GM21367 (cell line): ENCODE measurements at regions not wholly inside any gene's neighbourhood (a gene's known extent, or its start where the extent isn't known, plus 50 kb on each side); places are given as distances from the start of the nearest gene placed in this dataset.
"Not testable (repeated sequence)": the region's sequence is repeated elsewhere in the genome, so short reads cannot be mapped to it uniquely, and the experiment has no call there.

Source experiments
- ATAC-seq: cut with Tn5 transposase; IDR thresholded peaks from one replicate; pipeline ENCODE4 v1.9.1; 2021; ENCODE audit not compliant: unreplicated experiment

- no peak for ATAC-seq
Measured at GRCh38 chr12:60644076-60644475, 1048.2 kb downstream of the SLC16A7 start.

DNA sequence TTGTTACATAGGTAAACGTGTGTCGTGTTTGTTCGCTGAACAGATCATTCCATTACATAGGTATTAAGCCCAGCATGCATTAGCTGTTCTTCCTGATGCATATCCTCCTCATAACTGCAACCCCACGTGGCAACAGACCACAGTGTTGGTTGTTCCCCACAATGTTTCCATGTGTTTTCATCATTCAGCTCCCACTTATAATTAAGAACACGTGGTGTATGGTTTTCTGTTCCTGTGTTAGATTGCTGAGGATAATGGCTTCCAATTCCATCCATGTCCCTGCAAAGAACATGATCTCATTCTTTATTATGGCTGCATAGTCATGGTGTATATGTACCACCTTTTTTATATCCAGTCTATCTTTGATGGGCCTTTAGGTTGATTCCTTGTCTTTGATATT is 1071.1 kb downstream of the SLC16A7 start:
- no peak for ATAC-seq

DNA sequence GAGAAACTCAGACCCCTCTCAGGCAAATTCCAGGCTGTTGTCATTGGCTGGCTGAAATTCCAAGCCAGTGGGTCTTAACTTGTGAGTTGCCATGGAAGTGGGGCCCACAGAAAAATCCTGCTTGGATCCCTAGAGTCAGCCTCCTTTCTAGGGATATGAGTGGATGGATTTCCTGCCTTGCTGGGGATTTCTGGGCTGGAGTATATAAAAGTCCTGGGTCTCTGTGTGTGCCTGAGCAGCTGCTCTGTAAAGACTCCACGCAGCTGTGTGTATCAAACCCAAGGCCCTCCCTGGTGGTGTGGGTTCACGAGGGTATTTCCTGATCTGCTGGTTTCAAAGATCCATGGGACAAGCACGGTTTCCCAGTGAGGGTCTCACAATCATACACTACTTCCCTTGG is 1077.1 kb downstream of the SLC16A7 start:
- ATAC-seq: no peak

- ATAC-seq: no peak
Measured at GRCh38 chr12:60684988-60685655, 1089.3 kb downstream of the SLC16A7 start.

DNA sequence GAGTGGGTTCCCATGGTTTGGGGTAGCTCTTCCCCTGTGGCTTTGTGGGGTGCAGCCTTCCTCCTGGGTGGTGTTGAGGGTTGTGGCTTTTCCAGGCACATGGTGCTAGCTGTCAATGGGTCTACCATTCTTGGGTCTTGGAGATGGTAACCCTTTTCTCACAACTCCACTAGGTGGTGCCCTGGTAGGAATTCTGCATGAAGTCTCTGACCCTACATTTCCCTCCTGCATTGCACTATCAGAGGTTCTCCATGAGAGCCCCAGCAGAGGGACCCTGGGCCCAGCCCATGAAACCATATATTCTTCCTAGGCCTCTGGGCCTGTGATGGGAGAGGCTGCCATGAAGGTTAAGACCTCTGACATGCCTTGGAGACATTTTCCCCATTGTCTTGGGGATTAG is 1093.3 kb downstream of the SLC16A7 start:
- ATAC-seq: no peak

- no peak for ATAC-seq
Measured at GRCh38 chr12:60693019-60693626, 1097.3 kb downstream of the SLC16A7 start.

- no peak for ATAC-seq
Measured at GRCh38 chr12:60704171-60704914, 1108.5 kb downstream of the SLC16A7 start.

DNA sequence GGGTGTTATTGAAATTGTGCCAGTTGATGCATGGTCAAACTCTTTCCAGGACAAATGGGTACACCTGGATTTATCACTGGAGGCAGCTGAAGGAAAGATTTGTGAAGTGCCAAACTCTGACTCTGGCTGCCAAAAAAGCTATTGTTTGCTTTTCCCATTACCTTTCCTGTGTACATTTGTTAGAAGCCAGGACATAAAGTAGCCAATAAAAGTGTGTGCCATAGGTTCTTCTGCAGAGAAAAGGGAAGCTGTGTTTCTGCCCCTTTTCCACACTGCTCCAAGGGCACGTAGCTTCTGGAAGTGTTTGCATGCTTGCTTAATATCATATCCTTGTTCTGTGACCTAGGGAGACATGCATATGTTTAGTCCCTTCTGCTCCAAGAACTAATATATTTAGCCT is 1114.4 kb downstream of the SLC16A7 start:
- no peak for ATAC-seq

GRCh38 chr12:60714141-60714900 is 1118.5 kb downstream of the SLC16A7 start:
- ATAC-seq: no peak

DNA sequence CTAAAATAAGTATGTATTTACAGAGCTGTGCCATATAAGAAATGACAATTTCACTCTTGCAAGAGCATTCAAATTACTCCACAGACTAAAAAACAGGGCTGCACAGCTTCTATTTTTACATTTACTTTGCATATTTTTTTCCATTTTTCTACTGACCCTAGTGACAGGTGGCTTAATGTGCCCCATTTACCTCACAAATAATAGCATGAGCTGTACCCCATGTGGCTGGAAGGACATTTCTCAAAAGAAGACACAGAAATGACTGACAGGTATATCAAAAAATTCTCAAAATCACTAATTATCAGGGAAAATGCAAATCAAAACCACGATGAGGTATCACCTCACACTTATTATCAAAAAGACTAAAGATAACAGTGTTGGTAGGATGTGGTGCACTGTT is 1128.6 kb downstream of the SLC16A7 start:
- no peak for ATAC-seq

DNA sequence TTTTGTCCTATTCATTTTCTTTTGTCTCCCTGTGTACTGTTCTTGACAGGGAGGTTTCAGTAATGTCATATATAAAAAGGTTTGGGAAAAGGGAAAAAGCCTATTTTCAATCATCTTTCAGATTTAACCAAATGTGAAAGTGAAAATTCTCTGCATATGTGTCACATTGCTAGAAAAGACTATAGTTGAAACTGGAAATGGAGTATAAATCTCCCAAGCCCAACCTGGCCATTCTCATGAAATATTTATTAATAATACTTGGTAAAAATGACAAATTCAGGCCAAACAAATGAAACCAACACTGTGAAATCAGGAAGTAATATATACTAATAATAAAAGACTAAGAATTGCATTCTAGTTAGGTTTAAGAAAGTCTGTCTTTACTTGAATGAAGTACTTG is 1129.2 kb downstream of the SLC16A7 start:
- ATAC-seq: no peak

- ATAC-seq: peak; percentile 84
Measured at GRCh38 chr12:60752589-60752988, 1156.8 kb downstream of the SLC16A7 start.

DNA sequence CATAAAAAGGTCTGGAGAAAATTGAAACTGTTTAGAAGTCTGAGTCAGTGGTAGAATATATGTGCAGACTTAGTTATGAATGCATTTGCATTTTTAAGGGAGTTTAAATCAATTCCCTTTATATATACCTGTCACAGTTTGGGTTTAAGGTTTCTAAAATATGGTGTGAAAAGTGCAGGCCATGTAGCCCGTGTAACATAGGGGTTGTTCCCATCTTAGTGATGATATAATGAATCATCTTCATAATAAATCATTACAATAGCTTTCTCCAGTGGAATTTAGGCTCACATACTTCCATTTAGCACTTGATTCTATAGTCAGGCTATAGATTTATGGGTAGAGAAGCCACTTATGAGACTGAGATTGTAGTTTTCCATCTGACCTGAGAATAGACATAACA is 1162.4 kb downstream of the SLC16A7 start:
- ATAC-seq: no peak

DNA sequence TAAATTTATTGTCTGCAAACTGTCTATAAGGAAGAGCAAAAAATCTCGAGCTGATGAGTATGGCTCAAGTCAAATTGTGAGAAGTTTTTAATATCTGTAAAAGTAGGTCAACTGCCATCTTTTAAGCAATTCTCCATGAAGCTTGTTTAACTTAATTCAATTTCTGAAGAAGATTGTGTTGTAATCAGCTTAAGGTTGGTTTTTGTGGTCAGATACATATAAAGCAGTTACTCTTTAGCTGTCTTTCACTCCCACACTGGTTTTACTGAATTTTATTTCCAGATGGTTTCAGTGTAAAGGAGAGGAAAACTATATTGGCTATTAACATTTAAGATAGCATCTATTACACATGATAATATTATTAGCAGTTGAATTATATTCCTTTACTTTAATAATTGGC is 1165.1 kb downstream of the SLC16A7 start:
- no peak for ATAC-seq

- ATAC-seq: not testable (repeated sequence)
Measured at GRCh38 chr12:60801166-60801565, 1205.3 kb downstream of the SLC16A7 start.

GRCh38 chr12:60803147-60803546 is 1207.3 kb downstream of the SLC16A7 start:
- no peak for ATAC-seq

DNA sequence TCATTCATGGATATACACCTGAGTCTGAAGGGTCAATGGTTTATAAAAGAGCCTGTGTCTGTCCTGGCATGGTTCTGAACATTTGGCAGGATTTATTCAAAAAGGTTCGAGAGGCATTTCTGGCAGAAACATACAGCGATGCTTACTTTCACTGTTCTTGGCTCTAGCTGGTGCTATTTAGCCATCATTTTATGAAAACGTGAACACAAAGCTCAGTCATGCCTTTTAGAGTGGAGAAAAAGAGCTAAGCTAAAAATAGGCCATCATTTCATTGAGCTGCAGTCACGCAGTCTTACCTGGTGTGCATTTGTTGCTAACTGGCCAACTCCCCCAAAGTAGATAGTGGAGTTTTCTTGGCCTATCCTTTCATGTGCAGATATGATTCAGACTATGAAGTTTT is 1209.5 kb downstream of the SLC16A7 start:
- no peak for ATAC-seq

GRCh38 chr12:60819794-60820193 is 1224.0 kb downstream of the SLC16A7 start:
- no peak for ATAC-seq

DNA sequence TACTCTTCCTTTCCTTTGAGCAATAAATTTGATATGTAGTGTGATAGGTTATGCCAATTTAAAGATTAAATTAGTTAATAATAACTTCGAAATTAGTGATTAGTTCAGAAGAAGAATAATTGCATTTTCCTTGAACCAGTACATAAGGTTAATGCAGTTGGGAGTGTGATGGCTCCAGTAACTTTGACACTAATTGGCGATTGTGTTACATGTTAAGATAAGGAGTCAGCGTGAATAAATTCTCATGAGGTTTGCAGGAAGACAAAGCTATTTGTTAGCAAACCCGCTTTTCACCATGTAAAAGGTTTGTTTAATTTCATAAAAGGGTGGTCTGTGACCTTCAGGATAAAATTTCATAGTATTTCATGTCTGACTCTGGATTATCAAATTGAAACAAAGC is 1226.8 kb downstream of the SLC16A7 start:
- ATAC-seq: no peak

DNA sequence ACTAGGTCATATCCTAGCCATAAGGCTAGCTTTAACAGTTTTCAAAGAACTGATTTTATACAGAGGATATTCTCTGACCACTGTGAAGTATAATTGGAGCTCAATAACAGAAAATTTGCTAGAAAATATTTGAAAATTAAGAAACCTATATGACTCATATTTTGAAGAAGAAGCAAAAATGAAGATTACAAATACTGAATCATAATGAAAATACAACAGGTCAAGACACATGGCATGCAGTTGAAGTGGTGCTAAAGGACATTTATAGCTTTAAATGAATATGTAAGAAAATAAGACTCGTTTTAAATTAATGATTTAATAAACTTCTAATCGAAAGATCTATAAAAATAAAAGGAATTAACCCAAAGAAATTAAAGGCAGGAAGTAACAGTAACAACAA is 1234.6 kb downstream of the SLC16A7 start:
- no peak for ATAC-seq

DNA sequence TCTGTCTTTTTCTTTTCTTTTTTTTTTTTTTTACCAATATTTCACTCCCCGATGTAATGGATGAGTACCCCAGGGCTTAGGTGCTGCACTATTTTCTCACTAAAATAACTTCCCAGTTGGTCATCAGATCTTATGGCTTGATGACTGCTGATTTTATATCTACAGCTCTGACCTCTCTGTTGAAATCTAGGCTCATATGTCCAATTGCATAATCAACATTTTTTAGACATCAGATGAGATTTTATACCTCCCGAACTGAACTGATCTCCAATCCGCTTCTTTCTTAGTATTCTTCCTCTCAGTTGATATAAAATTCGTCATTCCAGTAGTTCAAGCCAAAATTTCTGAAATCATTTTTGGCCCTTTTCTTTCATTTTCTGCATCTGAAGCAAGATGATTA is 1236.5 kb downstream of the SLC16A7 start:
- ATAC-seq: no peak

- no peak for ATAC-seq
Measured at GRCh38 chr12:60834372-60834771, 1238.5 kb downstream of the SLC16A7 start.
